PFSK-1 (cell line): ENCODE measurements at regions not wholly inside any gene's neighbourhood (a gene's known extent, or its start where the extent isn't known, plus 50 kb on each side); places are given as distances from the start of the nearest gene placed in this dataset.

Experiments
- POLR2AphosphoS5 ChIP-seq: IDR thresholded peaks from 2 replicates; pipeline ENCODE4 v1.6.1; 2012; ENCODE audit warnings: low read depth, mild to moderate bottlenecking, control low read depth, low read length, moderate library complexity
- SIN3A ChIP-seq: IDR thresholded peaks from 2 replicates; pipeline ENCODE4 v1.6.1; 2012; ENCODE audit warnings: mild to moderate bottlenecking, low read length, moderate library complexity, borderline replicate concordance; ENCODE audit not compliant: insufficient read depth
- TAF1 ChIP-seq: IDR thresholded peaks from 2 replicates; pipeline ENCODE4 v1.6.1; 2012; ENCODE audit warnings: low read length, control low read depth, borderline replicate concordance; ENCODE audit not compliant: insufficient read depth

- TF ChIP-seq POLR2AphosphoS5 = no peak
- TF ChIP-seq TAF1 = no peak
- TF ChIP-seq SIN3A = no peak
Observed at GRCh38 chr5:16987776-16988175, 51.7 kb upstream of the MYO10 start.
